Loucy (cell line): ENCODE measurements at regions not wholly inside any gene's neighbourhood (a gene's known extent, or its start where the extent isn't known, plus 50 kb on each side); places are given as distances from the start of the nearest gene placed in this dataset.

Source experiments
- EZH2phosphoT487 ChIP-seq: fragments of 200-600 bp; IDR thresholded peaks from 2 replicates; pipeline ENCODE4 v1.6.1; 2018; ENCODE audit warnings: antibody characterized with exemption, mild to moderate bottlenecking, moderate library complexity, borderline replicate concordance
- TF ChIP-seq, protein P1 (sequence below): fragments of 200-600 bp; sonication (generic); conservative IDR thresholded peaks from 2 replicates; pipeline ENCODE4 v1.5.1; 2014; ENCODE audit warnings: mild to moderate bottlenecking, antibody characterized with exemption, low read length

DNA sequence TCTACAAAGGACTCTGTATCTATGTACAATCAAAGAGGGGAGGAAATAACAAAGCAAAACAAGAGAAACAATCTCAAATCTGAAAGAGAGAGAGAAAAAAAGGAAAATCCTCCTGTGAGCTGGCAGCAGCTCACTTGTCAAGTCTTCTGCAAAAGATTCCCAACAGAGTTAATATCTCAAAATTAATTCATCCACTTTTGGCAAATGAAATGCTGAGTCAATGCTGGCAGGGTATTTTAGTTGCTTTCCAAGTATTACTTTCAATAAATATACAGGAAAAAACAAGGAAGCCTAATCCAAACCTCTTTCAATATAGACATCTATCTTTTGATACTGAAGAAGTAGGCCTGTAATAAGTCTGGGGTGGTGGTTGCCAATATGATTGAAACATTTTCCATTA lies 613.9 kb upstream of the NEGR1 start:
- TF ChIP-seq, protein P1, sequence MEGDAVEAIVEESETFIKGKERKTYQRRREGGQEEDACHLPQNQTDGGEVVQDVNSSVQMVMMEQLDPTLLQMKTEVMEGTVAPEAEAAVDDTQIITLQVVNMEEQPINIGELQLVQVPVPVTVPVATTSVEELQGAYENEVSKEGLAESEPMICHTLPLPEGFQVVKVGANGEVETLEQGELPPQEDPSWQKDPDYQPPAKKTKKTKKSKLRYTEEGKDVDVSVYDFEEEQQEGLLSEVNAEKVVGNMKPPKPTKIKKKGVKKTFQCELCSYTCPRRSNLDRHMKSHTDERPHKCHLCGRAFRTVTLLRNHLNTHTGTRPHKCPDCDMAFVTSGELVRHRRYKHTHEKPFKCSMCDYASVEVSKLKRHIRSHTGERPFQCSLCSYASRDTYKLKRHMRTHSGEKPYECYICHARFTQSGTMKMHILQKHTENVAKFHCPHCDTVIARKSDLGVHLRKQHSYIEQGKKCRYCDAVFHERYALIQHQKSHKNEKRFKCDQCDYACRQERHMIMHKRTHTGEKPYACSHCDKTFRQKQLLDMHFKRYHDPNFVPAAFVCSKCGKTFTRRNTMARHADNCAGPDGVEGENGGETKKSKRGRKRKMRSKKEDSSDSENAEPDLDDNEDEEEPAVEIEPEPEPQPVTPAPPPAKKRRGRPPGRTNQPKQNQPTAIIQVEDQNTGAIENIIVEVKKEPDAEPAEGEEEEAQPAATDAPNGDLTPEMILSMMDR: no peak
- TF ChIP-seq EZH2phosphoT487: no peak
